ENCODE measurements at regions not wholly inside any gene's neighbourhood (a gene's known extent, or its start where the extent isn't known, plus 50 kb on each side); places are given as distances from the start of the nearest gene placed in this dataset.

GRCh38 chr21:35933466-35933865, 126.9 kb downstream of the SETD4 start:
- H3K27ac ChIP-seq: no peak overlapping the region
- peaks cover 9% of the 10 kb centered on the region for H3K4me1 ChIP-seq
- H3K9me3 ChIP-seq: no peaks in the 10 kb centered on the region
- H3K4me3 ChIP-seq: no peak overlapping the region
- no peak for DNase-seq
- peak; percentile 75 for ATAC-seq
- H3K27me3 ChIP-seq: no peaks in the 10 kb centered on the region
- H3K36me3 ChIP-seq: no peaks in the 10 kb centered on the region
- intact Hi-C loops (cut with DNase I): no loop called here
- no peak for TF ChIP-seq CTCF (IDR thresholded peaks at IDR 0.05)

- no peak for TF ChIP-seq CTCF (IDR thresholded peaks at IDR 0.05)
- H3K36me3 ChIP-seq: no peaks in the 10 kb centered on the region
- no peaks in the 10 kb centered on the region for H3K27me3 ChIP-seq
- peak overlapping the region; percentile 49 for H3K27ac ChIP-seq
- no peak overlapping the region for H3K4me3 ChIP-seq
- ATAC-seq (peak; percentile 87), DNase-seq (no peak)
- H3K9me3 ChIP-seq: no peaks in the 10 kb centered on the region
- peaks cover 9% of the 10 kb centered on the region for H3K4me1 ChIP-seq
- intact Hi-C loops (cut with DNase I): no loop called here
Observed at GRCh38 chr21:35932232-35932911, 128.0 kb downstream of the SETD4 start.

GRCh38 chr21:35929901-35930300, 130.4 kb downstream of the SETD4 start:
- intact Hi-C loops (cut with DNase I): no loop called here
- ATAC-seq (no peak), DNase-seq (no peak)
- Histone ChIP-seq H3K9me3 (no peaks in the 10 kb centered on the region), H3K36me3 (no peaks in the 10 kb centered on the region), H3K4me3 (no peak overlapping the region), H3K27me3 (no peaks in the 10 kb centered on the region), H3K27ac (no peak overlapping the region), H3K4me1 (peaks cover 17% of the 10 kb centered on the region)
- no peak for TF ChIP-seq CTCF (IDR thresholded peaks at IDR 0.05)

GRCh38 chr21:35927262-35927661, 133.1 kb downstream of the SETD4 start:
- ATAC-seq: no peak
- Histone ChIP-seq H3K4me1 (peaks cover 10% of the 10 kb centered on the region), H3K27ac (no peak overlapping the region), H3K9me3 (no peaks in the 10 kb centered on the region), H3K4me3 (no peak overlapping the region), H3K27me3 (no peaks in the 10 kb centered on the region), H3K36me3 (no peaks in the 10 kb centered on the region)
- TF ChIP-seq CTCF (IDR thresholded peaks at IDR 0.05): no peak
- intact Hi-C loops (cut with DNase I): no loop called here
- no peak for DNase-seq

GRCh38 chr21:35926003-35926740, 134.2 kb downstream of the SETD4 start:
- no peaks in the 10 kb centered on the region for H3K9me3 ChIP-seq
- H3K4me3 ChIP-seq: no peak overlapping the region
- ATAC-seq (no peak), DNase-seq (no peak)
- no peak for TF ChIP-seq CTCF (IDR thresholded peaks at IDR 0.05)
- H3K27me3 ChIP-seq: no peaks in the 10 kb centered on the region
- peaks cover 10% of the 10 kb centered on the region for H3K4me1 ChIP-seq
- intact Hi-C loops (cut with DNase I): no loop called here
- H3K27ac ChIP-seq: no peak overlapping the region
- no peaks in the 10 kb centered on the region for H3K36me3 ChIP-seq

Measured in upper lobe of right lung (tissue), 1 donor.